GM23338 (cell line): ENCODE measurements at regions not wholly inside any gene's neighbourhood (a gene's known extent, or its start where the extent isn't known, plus 50 kb on each side); places are given as distances from the start of the nearest gene placed in this dataset.

Experiments
- JUNB ChIP-seq: IDR thresholded peaks from one replicate; pipeline ENCODE4 v1.6.1; 2016; ENCODE audit warnings: antibody characterized with exemption; ENCODE audit not compliant: unreplicated experiment
- POLR2AphosphoS5 ChIP-seq: IDR thresholded peaks from 2 replicates; pipeline ENCODE4 v1.6.1; 2016; ENCODE audit warnings: antibody characterized with exemption, low read depth
- REST ChIP-seq: IDR thresholded peaks from one replicate; pipeline ENCODE4 v1.6.1; 2018; ENCODE audit warnings: antibody characterized with exemption; ENCODE audit not compliant: unreplicated experiment
- TF ChIP-seq, protein P1 (sequence below), 2 experiments: fragments of 200-600 bp in 1 of 2; sonication (generic) in 1 of 2; conservative IDR thresholded peaks; 2 replicates each; pipeline versions ENCODE4 v1.5.1 to v1.6.1; 2016 to 2017; ENCODE audit warnings: antibody characterized with exemption in 2 of 2, low read depth in 2 of 2, mild to moderate bottlenecking in 2 of 2, moderate library complexity in 1 of 2

DNA sequence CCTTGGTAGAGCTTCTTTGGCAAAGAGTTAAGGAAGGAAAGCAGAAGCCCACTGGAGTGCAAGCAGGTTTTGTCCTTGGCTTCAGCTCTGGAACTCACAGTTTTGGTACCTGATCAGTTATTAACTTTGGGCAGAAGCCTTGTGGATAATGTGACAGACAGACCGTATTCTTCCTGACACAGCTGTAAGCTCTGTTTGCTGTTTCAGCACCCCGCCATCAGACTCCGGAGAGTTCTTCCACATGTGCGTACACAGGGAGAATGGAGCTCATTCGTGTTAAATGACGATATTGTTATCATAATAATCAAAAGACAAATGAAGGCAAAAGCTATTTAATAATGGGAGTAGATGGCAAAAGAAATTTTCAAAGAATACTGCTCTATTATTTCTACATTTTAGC lies 155.1 kb upstream of the ARGLU1 start:
- TF ChIP-seq, protein P1, sequence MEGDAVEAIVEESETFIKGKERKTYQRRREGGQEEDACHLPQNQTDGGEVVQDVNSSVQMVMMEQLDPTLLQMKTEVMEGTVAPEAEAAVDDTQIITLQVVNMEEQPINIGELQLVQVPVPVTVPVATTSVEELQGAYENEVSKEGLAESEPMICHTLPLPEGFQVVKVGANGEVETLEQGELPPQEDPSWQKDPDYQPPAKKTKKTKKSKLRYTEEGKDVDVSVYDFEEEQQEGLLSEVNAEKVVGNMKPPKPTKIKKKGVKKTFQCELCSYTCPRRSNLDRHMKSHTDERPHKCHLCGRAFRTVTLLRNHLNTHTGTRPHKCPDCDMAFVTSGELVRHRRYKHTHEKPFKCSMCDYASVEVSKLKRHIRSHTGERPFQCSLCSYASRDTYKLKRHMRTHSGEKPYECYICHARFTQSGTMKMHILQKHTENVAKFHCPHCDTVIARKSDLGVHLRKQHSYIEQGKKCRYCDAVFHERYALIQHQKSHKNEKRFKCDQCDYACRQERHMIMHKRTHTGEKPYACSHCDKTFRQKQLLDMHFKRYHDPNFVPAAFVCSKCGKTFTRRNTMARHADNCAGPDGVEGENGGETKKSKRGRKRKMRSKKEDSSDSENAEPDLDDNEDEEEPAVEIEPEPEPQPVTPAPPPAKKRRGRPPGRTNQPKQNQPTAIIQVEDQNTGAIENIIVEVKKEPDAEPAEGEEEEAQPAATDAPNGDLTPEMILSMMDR (conservative IDR thresholded peaks at IDR 0.05; ENCODE audit: low read depth in 2 of 2), result no peak
- TF ChIP-seq REST (no peak), POLR2AphosphoS5 (no peak), JUNB (no peak)
